ENCODE measurements at regions not wholly inside any gene's neighbourhood (a gene's known extent, or its start where the extent isn't known, plus 50 kb on each side); places are given as distances from the start of the nearest gene placed in this dataset.
A peak's percentile ranks its signal among the peaks of the same experiment; 100 is the strongest.

- no peak for TF ChIP-seq CTCF (IDR thresholded peaks at IDR 0.05; ENCODE audit: control insufficient read depth, extremely low read depth, insufficient read depth)
- DNase-seq (ENCODE audit: low read depth): no peak
- no peak overlapping the region for H3K4me3 ChIP-seq (ENCODE audit: low read depth, low read length)
Measured at GRCh38 chr5:3024554-3024953, 273.1 kb upstream of the IRX2 start.

GRCh38 chr5:3024126-3024525 is 272.6 kb upstream of the IRX2 start:
- 0 out of 2 replicates have a peak, but pooled peaks have one; percentile 11 for TF ChIP-seq CTCF (IDR thresholded peaks at IDR 0.05; ENCODE audit: control insufficient read depth, extremely low read depth, insufficient read depth)
- no peak overlapping the region for H3K4me3 ChIP-seq (ENCODE audit: low read depth, low read length)

GRCh38 chr5:3023656-3024055 is 272.2 kb upstream of the IRX2 start:
- no peak for DNase-seq (ENCODE audit: low read depth)
- no peak overlapping the region for H3K4me3 ChIP-seq (ENCODE audit: low read depth, low read length)
- no peak for TF ChIP-seq CTCF (IDR thresholded peaks at IDR 0.05; ENCODE audit: control insufficient read depth, extremely low read depth, insufficient read depth)

More at GRCh38 chr5:3024126-3024525, 272.6 kb upstream of the IRX2 start:
- DNase-seq (ENCODE audit: low read depth): no peak

- no peak overlapping the region for H3K4me3 ChIP-seq (ENCODE audit: low read depth, low read length)
- DNase-seq (ENCODE audit: low read depth): no peak
- no peak for TF ChIP-seq CTCF (IDR thresholded peaks at IDR 0.05; ENCODE audit: control insufficient read depth, extremely low read depth, insufficient read depth)
Measured at GRCh38 chr5:3022665-3023064, 271.2 kb upstream of the IRX2 start.

- no peak for DNase-seq (ENCODE audit: low read depth)
- no peak for TF ChIP-seq CTCF (IDR thresholded peaks at IDR 0.05; ENCODE audit: control insufficient read depth, extremely low read depth, insufficient read depth)
- no peak overlapping the region for H3K4me3 ChIP-seq (ENCODE audit: low read depth, low read length)
Measured at GRCh38 chr5:3020426-3020825, 268.9 kb upstream of the IRX2 start.

GRCh38 chr5:3019045-3019444 is 267.6 kb upstream of the IRX2 start:
- H3K4me3 ChIP-seq (ENCODE audit: low read depth, low read length): no peak overlapping the region
- TF ChIP-seq CTCF (IDR thresholded peaks at IDR 0.05; ENCODE audit: control insufficient read depth, extremely low read depth, insufficient read depth): no peak
- DNase-seq (ENCODE audit: low read depth): no peak

- no peak for DNase-seq (ENCODE audit: low read depth)
- TF ChIP-seq CTCF (IDR thresholded peaks at IDR 0.05; ENCODE audit: control insufficient read depth, extremely low read depth, insufficient read depth): no peak
- no peak overlapping the region for H3K4me3 ChIP-seq (ENCODE audit: low read depth, low read length)
Measured at GRCh38 chr5:3011764-3012017, 260.2 kb upstream of the IRX2 start.

All from LNCaP clone FGC (cell line).